ENCODE measurements at regions not wholly inside any gene's neighbourhood (a gene's known extent, or its start where the extent isn't known, plus 50 kb on each side); places are given as distances from the start of the nearest gene placed in this dataset.
"Not testable (repeated sequence)": the region's sequence is repeated elsewhere in the genome, so short reads cannot be mapped to it uniquely, and the experiment has no call there.

- DNase-seq, result no peak
These were observed 68.8 kb upstream of the DLG1 start for GRCh38 chr3:197367081-197367780.

- DNase-seq, result no peak
These were observed 68.1 kb upstream of the DLG1 start for GRCh38 chr3:197366301-197367044.

- DNase-seq, result no peak
These were observed 67.2 kb upstream of the DLG1 start for GRCh38 chr3:197365586-197365985.

- no peak for DNase-seq
These were observed 66.1 kb upstream of the DLG1 start for GRCh38 chr3:197364410-197365071.

- no peak for DNase-seq
These were observed 65.4 kb upstream of the DLG1 start for GRCh38 chr3:197363553-197364409.

- DNase-seq, result no peak
These were observed 63.7 kb upstream of the DLG1 start for GRCh38 chr3:197362081-197362480.

- DNase-seq, result not testable (repeated sequence)
These were observed 61.7 kb upstream of the DLG1 start for GRCh38 chr3:197360095-197360494.

- not testable (repeated sequence) for DNase-seq
These were observed 61.1 kb upstream of the DLG1 start for GRCh38 chr3:197359476-197359875.

GRCh38 chr3:197356741-197357140 lies 58.3 kb upstream of the DLG1 start:
- DNase-seq, result no peak

GRCh38 chr3:197356275-197356674 lies 57.9 kb upstream of the DLG1 start:
- DNase-seq, result no peak

GRCh38 chr3:197355713-197356112 lies 57.3 kb upstream of the DLG1 start:
- no peak for DNase-seq

GRCh38 chr3:197354568-197355001 lies 56.2 kb upstream of the DLG1 start:
- no peak for DNase-seq

GRCh38 chr3:197353867-197354567 lies 55.6 kb upstream of the DLG1 start:
- DNase-seq, result no peak

GRCh38 chr3:197353001-197353866 lies 54.8 kb upstream of the DLG1 start:
- no peak for DNase-seq

- no peak for DNase-seq
These were observed 54.0 kb upstream of the DLG1 start for GRCh38 chr3:197352382-197352781.

GRCh38 chr3:197350446-197350845 lies 52.0 kb upstream of the DLG1 start:
- DNase-seq, result no peak

- no peak for DNase-seq
These were observed 51.0 kb upstream of the DLG1 start for GRCh38 chr3:197349368-197349767.

All from NCI-H2171 (cell line).